Upper lobe of left lung (tissue), 6 donors: ENCODE measurements at regions not wholly inside any gene's neighbourhood (a gene's known extent, or its start where the extent isn't known, plus 50 kb on each side); places are given as distances from the start of the nearest gene placed in this dataset.
"Not testable (repeated sequence)": the region's sequence is repeated elsewhere in the genome, so short reads cannot be mapped to it uniquely, and the experiment has no call there.

ENCODE experiments used
- ATAC-seq, 2 donors: fragments of 200-7000 bp; cut with Tn5 transposase; one replicate each; pipeline ENCODE4 v1.9.1; 2022; ENCODE audit warnings: mild to moderate bottlenecking in 2 of 2, moderate library complexity in 2 of 2; ENCODE audit not compliant: low FRiP score in 2 of 2
- DNase-seq, 2 donors: peaks; one replicate each; pipeline ENCODE4 v3.0.0-alpha.2; 2019 to 2020
- H3K27ac ChIP-seq, 4 donors: fragments of 200-600 bp; sonication (generic); one replicate each; pipeline ENCODE4 v1.5.1; 2016 to 2019
- H3K27me3 ChIP-seq, 4 donors: fragments of 200-600 bp; sonication (generic); one replicate each; pipeline ENCODE4 v1.5.1; 2017 to 2019
- H3K36me3 ChIP-seq, 4 donors: fragments of 200-600 bp; sonication (generic); one replicate each; pipeline ENCODE4 v1.5.1; 2016 to 2019
- H3K4me1 ChIP-seq, 4 donors: fragments of 200-600 bp; sonication (generic); one replicate each; pipeline ENCODE4 v1.5.1; 2018 to 2019
- H3K4me3 ChIP-seq, 4 donors: fragments of 200-600 bp; sonication (generic); one replicate each; pipeline ENCODE4 v1.5.1; 2017 to 2019; ENCODE audit warnings: mild to moderate bottlenecking in 2 of 4, moderate library complexity in 1 of 4
- H3K9me3 ChIP-seq, 4 donors: fragments of 200-600 bp; sonication (generic); one replicate each; pipeline ENCODE4 v1.5.1; 2018 to 2019
- CTCF ChIP-seq, 6 experiments: fragments of 450-650 bp in 4 of 6; fragments of 200-600 bp in 2 of 6; sonication (generic) in 2 of 6; IDR thresholded peaks; one replicate each; pipeline ENCODE4 v1.5.1; 2016 to 2019; ENCODE audit warnings: antibody characterized with exemption in 6 of 6
- EP300 ChIP-seq, 4 donors: sonication (generic); formaldehyde crosslinking; IDR thresholded peaks; one replicate each; pipeline ENCODE4 v1.5.1; 2017; ENCODE audit warnings: antibody characterized with exemption in 4 of 4, control low read depth in 2 of 4
- POLR2A ChIP-seq, 4 donors: fragments of 450-650 bp; IDR thresholded peaks; one replicate each; pipeline ENCODE4 v1.5.1; 2016 to 2017; ENCODE audit warnings: antibody characterized with exemption in 4 of 4, mild to moderate bottlenecking in 2 of 4
- POLR2AphosphoS5 ChIP-seq, 2 donors: sonication (generic); formaldehyde crosslinking; IDR thresholded peaks; one replicate each; pipeline ENCODE4 v1.5.1; 2017; ENCODE audit warnings: antibody characterized with exemption in 2 of 2
- WGBS, 2 donors: methylation state at CpG; one replicate each; pipeline ENCODE4 v1.1.5; 2017 to 2018; 5-methylcytosine and 5-hydroxymethylcytosine counted together
- donor health status: DM: no; HTN: no; CAD: no; lungs with moderate emphysema.
- donor health status: DM: no; HTN: yes; CAD: no; lungs with severe emphysema.

- no peak for DNase-seq
- WGBS, 2 donors, result 93% methylated on average over 4 of the region's 4 CpGs
These were observed 234.3 kb upstream of the NFIA start for GRCh38 chr1:60847855-60848582.

GRCh38 chr1:60847391-60847790 is 235.0 kb upstream of the NFIA start:
- Histone ChIP-seq H3K36me3 (no peaks in the 10 kb centered on the region), H3K4me3 (no peak overlapping the region), H3K9me3 (no peaks in the 10 kb centered on the region), H3K27me3 (no peaks in the 10 kb centered on the region), H3K4me1 (no peaks in the 10 kb centered on the region), H3K27ac (no peak overlapping the region)
- 73 to 78% methylated on average over 3 of the region's 3 CpGs for WGBS, 2 donors
- DNase-seq (no peak), ATAC-seq (no peak)
- TF ChIP-seq EP300 (IDR thresholded peaks at IDR 0.05) (no peak), POLR2A (IDR thresholded peaks at IDR 0.05) (no peak), POLR2AphosphoS5 (IDR thresholded peaks at IDR 0.05) (no peak), CTCF (IDR thresholded peaks at IDR 0.05) (no peak)

More at GRCh38 chr1:60847855-60848582, 234.3 kb upstream of the NFIA start:
- H3K36me3 ChIP-seq, result no peaks in the 10 kb centered on the region
- H3K4me1 ChIP-seq, result no peaks in the 10 kb centered on the region
- no peak overlapping the region for H3K4me3 ChIP-seq
- no peak overlapping the region for H3K27ac ChIP-seq
- ATAC-seq, result no peak
- TF ChIP-seq CTCF (IDR thresholded peaks at IDR 0.05) (no peak), POLR2AphosphoS5 (IDR thresholded peaks at IDR 0.05) (no peak), POLR2A (IDR thresholded peaks at IDR 0.05) (no peak), EP300 (IDR thresholded peaks at IDR 0.05) (no peak)
- no peaks in the 10 kb centered on the region for H3K9me3 ChIP-seq
- no peaks in the 10 kb centered on the region for H3K27me3 ChIP-seq

- 95 to 96% methylated on average over 3 of the region's 3 CpGs for WGBS, 2 donors
- H3K4me3 ChIP-seq, H3K36me3 ChIP-seq, H3K27ac ChIP-seq, H3K4me1 ChIP-seq, H3K27me3 ChIP-seq, ATAC-seq, DNase-seq, H3K9me3 ChIP-seq: not testable (repeated sequence)
These were observed 236.7 kb upstream of the NFIA start for GRCh38 chr1:60845659-60846058.

- H3K4me1 ChIP-seq, result no peaks in the 10 kb centered on the region
- no peak overlapping the region for H3K27ac ChIP-seq
- H3K9me3 ChIP-seq, result no peaks in the 10 kb centered on the region
- 95 to 100% methylated on average over 2 of the region's 2 CpGs for WGBS, 2 donors
- no peaks in the 10 kb centered on the region for H3K27me3 ChIP-seq
- H3K36me3 ChIP-seq, result no peaks in the 10 kb centered on the region
- no peak for TF ChIP-seq POLR2A (IDR thresholded peaks at IDR 0.05)
- no peak for TF ChIP-seq CTCF (IDR thresholded peaks at IDR 0.05)
- TF ChIP-seq EP300 (IDR thresholded peaks at IDR 0.05), result no peak
- TF ChIP-seq POLR2AphosphoS5 (IDR thresholded peaks at IDR 0.05), result no peak
- no peak for DNase-seq
- H3K4me3 ChIP-seq, result no peak overlapping the region
- no peak for ATAC-seq
These were observed 240.1 kb upstream of the NFIA start for GRCh38 chr1:60842304-60842703.

- WGBS, 2 donors, result 87% methylated on average over 5 of the region's 5 CpGs
- no peak for ATAC-seq
- no peak for DNase-seq
- no peaks in the 10 kb centered on the region for H3K36me3 ChIP-seq
- H3K27ac ChIP-seq, result no peak overlapping the region
- H3K4me3 ChIP-seq, result no peak overlapping the region
- no peaks in the 10 kb centered on the region for H3K9me3 ChIP-seq
- no peaks in the 10 kb centered on the region for H3K4me1 ChIP-seq
- H3K27me3 ChIP-seq, result no peaks in the 10 kb centered on the region
- TF ChIP-seq POLR2A (IDR thresholded peaks at IDR 0.05) (no peak), EP300 (IDR thresholded peaks at IDR 0.05) (no peak), CTCF (IDR thresholded peaks at IDR 0.05) (no peak), POLR2AphosphoS5 (IDR thresholded peaks at IDR 0.05) (no peak)
These were observed 241.0 kb upstream of the NFIA start for GRCh38 chr1:60841116-60842046.

- DNase-seq, H3K27me3 ChIP-seq, H3K4me1 ChIP-seq, H3K27ac ChIP-seq, H3K36me3 ChIP-seq, H3K9me3 ChIP-seq, ATAC-seq, H3K4me3 ChIP-seq: not testable (repeated sequence)
- WGBS, 2 donors, result 95 to 100% methylated on average over 2 of the region's 2 CpGs
These were observed 241.9 kb upstream of the NFIA start for GRCh38 chr1:60840476-60840875.
